NCI-H1436 (cell line): ENCODE measurements at regions not wholly inside any gene's neighbourhood (a gene's known extent, or its start where the extent isn't known, plus 50 kb on each side); places are given as distances from the start of the nearest gene placed in this dataset.

ENCODE experiments used
- DNase-seq: peaks from one replicate; lab custom pipeline; 2025; lab: John Stamatoyannopoulos, UW

- no peak for DNase-seq
These were observed 136.9 kb downstream of the CD83 start for GRCh38 chr6:14254505-14254904.

DNA sequence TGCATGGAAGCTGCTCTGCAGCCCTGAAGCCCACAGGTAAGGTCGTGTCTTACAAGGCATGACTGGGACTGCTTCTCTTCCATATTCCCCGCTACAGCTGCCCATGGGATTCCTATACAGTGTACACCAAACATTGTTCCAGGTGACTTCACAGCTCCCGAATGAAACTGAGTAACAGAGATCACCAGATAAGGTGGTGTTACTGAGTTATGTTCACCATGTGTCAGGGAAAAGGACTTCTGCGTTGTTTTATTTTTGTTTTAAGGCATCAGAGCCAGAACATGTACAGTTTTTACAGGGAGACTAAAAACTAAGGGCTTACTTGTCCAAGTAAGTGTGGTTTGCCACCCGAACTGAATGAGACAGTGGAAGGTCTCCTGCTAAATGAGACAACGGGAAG, 138.3 kb downstream of the CD83 start:
- DNase-seq = no peak

DNA sequence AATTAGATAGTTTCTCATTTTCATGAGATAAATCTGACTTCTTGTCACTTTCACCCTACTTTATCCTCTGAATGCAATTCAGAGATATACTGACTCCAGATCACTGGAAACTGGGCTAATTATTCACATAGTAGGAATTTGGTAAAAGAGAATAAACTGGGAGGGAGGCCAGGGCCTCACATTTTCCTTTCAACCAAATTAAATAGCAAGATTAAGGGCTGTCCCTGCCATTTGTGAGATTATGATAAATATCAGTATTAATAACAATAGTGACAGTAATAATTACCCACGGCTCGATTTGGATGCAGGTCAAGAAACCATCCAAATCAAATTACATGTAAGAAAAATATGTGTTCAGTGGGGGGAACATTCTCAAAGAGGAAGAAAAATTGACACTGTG, 140.5 kb downstream of the CD83 start:
- DNase-seq = no peak

DNA sequence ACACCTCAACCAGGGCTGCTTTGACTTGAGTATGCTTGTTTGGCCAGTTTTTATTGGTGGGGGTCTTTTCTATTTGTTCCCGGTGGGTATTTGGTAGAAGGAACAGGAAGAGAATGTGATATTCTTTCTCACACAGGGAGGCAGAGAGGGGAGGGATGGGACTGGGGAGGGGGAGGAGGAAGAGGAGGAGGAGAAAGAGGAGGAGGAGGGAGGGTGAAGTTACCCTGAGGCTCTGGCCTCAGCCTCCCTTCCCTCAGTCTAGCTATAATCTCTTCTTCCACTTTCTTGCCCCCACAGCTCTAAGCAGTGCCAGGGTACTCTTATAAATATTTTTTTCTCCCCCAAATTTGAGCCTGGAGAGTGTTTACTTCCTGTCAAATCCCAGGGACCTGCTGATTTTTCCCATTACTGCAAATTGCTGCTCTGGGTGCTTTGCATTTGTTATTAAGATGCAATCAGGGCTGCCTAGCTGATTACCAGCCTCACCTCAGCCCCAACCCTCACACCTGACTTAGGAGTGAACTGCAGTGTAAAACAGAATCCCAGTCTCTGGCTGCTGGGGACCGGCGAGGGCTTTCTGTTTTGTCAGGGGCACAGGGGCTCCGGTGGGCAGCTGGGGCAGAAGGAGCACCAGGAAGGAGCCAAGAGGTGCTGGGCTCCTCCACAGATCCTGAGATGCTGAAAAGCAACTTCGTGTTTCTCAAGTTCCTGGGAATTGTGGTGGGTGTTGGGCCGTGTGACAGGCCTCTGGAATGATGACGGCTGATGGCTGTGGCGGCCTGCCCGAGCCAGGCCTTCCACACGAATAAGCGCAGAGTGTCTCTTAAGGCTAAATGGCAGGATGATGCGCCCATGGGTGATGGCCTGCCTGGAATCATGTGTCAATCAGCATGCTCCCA, 141.4 kb downstream of the CD83 start:
- no peak for DNase-seq

DNA sequence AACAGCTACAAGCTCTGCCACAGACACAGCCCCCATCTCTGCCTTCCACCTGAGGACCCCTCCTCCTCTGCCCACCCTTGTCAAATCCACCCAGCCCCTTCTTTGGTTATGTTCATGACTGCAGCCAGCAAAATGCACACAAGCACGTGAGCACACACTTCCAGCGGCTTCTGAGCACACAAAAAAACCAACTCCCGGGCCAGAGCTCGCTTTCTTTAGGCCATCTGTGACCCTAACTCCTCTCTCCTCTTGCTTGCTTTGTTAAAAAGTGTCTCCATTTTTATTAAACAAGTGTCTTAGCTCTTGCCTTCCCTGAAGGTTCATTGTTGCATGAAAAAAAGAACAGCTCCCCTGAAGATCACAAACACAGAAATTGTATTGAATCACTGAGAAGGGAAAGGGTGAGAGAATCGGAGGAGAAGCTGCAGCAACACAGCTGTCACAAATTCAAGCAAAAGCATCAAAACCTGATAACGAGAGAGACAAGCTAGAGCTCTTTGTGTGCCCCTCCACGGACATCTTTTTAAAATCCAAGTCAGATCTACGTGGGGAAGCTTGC, 142.1 kb downstream of the CD83 start:
- DNase-seq = no peak

DNA sequence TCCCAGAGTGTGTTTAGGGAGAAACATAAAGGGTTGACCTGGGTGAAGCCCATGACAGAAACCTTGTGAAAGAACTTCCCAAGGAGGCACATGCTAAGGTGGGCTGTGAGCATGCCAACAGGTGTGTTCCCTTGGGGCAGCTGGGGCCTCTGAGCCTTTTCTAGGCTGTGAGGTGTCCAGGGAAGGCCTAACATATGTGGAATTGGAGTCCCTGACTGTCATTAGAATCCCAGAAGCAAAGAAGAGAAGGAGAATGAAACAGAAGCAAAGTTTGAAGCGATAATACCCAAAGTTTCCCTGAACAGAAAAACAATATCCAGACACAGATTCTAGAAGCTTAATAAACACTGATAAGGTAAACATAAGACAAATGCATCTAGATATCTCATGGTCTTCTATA, 143.3 kb downstream of the CD83 start:
- DNase-seq = no peak

- DNase-seq = no peak
These were observed 146.4 kb downstream of the CD83 start for GRCh38 chr6:14263881-14264424.

- no peak for DNase-seq
These were observed 147.8 kb downstream of the CD83 start for GRCh38 chr6:14265049-14266021.

GRCh38 chr6:14266266-14266665, 148.7 kb downstream of the CD83 start:
- no peak for DNase-seq

DNA sequence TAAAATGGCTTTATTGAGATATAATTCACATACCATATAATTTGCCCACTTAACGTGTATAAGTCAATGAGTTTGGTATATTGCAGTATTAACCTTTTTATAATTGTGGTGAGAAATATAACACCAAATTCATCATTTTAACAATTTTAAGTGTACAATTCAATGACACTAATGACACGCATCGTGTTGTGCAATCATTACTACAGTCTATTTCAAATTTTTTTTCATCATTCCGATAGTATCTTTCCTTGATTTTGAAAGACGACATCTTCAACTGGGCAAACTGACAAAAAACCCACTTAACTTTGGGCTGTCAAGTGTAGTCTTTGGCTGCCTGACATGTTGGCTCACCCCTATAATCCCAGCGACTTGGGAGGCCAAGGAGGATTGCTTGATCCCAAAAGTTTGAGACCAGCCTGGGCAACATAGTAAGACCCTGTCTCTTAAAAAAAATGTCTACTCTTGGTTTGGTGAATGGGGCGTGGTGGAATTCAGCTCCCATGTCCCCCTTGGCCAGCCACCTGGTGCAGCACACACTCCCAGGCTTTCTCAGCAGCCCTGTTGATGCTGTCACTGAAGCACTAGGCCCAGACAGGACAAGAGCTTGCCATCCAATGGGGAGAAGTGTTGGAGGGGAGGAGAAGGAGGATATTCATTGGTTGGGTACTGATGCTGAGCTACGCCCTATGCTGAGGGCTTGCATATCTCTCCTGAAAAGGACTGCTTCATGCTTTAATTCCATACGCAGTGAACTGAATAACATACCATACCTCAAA, 150.5 kb downstream of the CD83 start:
- DNase-seq = no peak

- no peak for DNase-seq
These were observed 151.9 kb downstream of the CD83 start for GRCh38 chr6:14269436-14269835.

DNA sequence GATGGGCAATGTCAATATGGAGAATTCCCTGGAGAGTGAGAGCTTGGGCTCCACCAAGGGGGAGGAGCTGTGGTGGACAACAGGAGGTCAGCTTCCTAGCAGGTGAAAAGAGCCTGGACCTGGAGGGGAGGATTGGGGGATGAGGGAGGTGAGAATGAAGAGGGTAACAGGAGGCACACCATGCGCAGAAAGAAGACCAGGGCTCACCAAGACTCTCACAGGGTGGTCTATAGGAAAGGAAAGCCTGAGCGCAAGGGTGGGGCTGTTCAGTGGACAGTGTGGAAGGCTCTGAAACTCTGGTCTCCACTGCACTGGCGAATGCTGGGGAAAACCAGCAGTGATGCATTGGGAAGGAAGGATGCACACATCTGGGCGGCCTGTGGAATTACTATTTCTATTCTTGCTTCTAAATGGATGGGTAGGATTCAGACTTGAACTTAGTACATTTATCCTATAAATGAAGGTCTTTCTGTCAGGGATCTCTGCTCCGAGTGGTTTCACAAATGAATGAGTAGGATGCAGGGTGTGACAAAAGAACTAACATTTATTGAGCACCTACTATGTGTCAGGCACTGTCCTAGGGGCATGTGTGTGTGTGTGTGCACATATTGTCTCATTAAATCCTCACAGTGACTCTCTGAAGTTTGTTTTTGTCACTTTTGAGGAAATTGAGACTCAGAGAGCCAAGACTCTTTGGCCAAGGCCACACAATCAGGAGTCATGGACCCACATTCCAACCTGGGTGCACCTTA, 152.7 kb downstream of the CD83 start:
- no peak for DNase-seq

GRCh38 chr6:14270925-14271788, 153.6 kb downstream of the CD83 start:
- no peak for DNase-seq

DNA sequence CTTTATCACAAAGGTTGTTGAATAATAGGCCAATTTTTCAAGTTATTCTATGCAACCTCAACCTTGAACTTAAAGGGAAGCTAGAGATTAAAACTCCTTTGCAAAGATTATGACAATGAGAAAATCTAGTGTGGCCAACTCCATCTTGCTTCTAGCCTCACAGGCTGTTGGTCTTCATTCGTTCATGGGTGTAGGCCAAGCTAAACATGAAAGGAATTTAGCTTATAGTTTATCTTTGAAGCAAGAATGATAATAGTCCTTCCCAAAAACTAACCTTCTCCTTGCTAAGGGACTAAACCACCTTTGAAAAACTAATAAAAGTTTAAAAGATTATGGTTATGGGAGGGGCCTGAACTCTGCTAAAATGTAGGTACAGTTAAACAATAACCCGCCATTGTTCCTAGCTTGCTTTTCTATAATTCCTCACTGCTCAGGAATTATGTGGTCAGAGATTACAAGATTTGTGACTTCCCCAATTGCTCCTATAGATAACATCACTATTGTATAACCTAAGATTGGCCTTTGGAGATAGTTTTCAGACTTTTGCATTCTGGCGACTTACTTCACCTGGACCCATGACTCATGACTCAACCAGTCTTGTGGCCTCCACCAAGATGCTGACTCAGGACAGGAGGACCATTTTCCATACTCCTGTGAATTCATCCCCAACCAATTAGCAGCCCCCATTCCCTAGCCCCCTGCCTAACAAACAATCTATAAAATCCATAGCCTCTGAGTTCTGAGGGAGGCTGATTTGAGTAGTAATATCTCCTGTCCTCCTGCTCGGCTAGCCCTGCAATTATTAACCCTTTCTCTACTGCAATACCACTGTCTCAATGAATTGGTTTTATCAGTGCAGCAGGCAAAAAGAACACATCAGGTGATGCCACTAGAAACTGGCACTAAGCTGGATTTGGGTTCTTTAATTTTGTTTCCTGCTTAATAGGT, 154.5 kb downstream of the CD83 start:
- no peak for DNase-seq

- no peak for DNase-seq
These were observed 155.1 kb downstream of the CD83 start for GRCh38 chr6:14272737-14273085.

- no peak for DNase-seq
These were observed 155.6 kb downstream of the CD83 start for GRCh38 chr6:14273191-14273590.

- DNase-seq = no peak
These were observed 156.4 kb downstream of the CD83 start for GRCh38 chr6:14274016-14274415.
